ENCODE measurements at regions not wholly inside any gene's neighbourhood (a gene's known extent, or its start where the extent isn't known, plus 50 kb on each side); places are given as distances from the start of the nearest gene placed in this dataset.

DNA sequence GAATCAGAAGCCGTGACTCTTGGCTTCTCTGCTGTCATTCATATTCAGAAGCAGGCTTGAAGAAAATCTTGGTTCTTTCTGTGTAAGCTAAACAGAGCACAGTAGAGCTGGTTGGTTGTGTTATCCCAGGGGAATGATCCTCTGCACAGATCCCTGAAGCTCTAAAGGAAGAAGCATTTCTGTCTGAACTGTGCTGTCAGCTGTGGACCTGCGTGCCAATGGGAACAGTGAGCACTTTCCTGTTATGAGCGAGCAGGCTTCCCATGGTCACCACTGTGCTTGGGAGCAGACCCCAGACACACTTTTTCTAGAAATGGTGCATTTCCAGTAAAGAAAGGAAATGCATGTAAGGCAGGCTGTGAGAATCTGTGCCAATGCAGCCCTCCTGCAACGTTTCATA lies 490.2 kb downstream of the EPM2A start:
- Histone ChIP-seq H3K36me3 (no peaks in the 10 kb centered on the region), H3K27me3 (ENCODE audit: insufficient read depth, low read depth, severe bottlenecking) (no peaks in the 10 kb centered on the region), H3K4me3 (ENCODE audit: low read depth, low read length) (no peak overlapping the region), H3K9me3 (ENCODE audit: severe bottlenecking) (no peaks in the 10 kb centered on the region), H3K27ac (no peak overlapping the region)
- TF ChIP-seq, protein P1, sequence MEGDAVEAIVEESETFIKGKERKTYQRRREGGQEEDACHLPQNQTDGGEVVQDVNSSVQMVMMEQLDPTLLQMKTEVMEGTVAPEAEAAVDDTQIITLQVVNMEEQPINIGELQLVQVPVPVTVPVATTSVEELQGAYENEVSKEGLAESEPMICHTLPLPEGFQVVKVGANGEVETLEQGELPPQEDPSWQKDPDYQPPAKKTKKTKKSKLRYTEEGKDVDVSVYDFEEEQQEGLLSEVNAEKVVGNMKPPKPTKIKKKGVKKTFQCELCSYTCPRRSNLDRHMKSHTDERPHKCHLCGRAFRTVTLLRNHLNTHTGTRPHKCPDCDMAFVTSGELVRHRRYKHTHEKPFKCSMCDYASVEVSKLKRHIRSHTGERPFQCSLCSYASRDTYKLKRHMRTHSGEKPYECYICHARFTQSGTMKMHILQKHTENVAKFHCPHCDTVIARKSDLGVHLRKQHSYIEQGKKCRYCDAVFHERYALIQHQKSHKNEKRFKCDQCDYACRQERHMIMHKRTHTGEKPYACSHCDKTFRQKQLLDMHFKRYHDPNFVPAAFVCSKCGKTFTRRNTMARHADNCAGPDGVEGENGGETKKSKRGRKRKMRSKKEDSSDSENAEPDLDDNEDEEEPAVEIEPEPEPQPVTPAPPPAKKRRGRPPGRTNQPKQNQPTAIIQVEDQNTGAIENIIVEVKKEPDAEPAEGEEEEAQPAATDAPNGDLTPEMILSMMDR (IDR thresholded peaks at IDR 0.05; ENCODE audit: low read depth, low read length) = no peak
- DNase-seq = no peak

DNA sequence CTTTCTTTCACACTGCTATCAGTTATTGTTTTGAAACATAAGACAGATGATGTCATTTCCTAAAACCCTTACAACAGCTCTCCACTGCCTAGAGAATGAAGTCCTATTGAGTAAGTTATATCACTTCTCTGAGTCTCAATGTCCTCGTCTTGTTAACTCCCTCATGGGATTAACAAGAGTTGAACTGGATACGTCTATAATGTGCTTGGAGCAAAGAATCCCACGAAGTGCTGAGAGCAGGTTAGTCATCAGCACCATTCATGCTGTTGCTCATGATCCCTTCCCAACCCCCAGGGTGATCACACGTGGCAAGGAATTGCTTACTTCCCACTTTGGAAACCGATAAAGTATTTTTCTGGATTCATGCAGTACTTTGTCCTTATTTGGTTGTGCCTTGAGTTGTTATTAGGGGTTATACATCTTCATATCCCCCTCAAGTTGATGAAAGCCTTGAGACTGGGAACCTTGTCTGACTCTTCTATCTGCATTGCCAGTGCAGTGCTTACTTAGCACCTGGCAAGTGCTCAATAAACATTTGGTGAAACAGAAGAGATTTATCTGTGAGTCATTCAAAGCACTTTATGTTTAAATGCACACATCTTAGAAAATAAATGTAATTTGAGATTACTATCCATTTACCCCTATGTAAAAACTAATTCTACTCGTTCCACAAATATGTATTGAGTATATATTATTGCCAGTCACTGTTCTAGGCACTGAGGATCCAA lies 487.5 kb downstream of the EPM2A start:
- TF ChIP-seq, protein P1 (IDR thresholded peaks at IDR 0.05; ENCODE audit: low read depth, low read length) = no peak
- Histone ChIP-seq H3K27me3 (ENCODE audit: insufficient read depth, low read depth, severe bottlenecking) (no peaks in the 10 kb centered on the region), H3K9me3 (ENCODE audit: severe bottlenecking) (no peaks in the 10 kb centered on the region), H3K36me3 (no peaks in the 10 kb centered on the region), H3K27ac (no peak overlapping the region), H3K4me3 (ENCODE audit: low read depth, low read length) (no peak overlapping the region)
- no peak for DNase-seq

DNA sequence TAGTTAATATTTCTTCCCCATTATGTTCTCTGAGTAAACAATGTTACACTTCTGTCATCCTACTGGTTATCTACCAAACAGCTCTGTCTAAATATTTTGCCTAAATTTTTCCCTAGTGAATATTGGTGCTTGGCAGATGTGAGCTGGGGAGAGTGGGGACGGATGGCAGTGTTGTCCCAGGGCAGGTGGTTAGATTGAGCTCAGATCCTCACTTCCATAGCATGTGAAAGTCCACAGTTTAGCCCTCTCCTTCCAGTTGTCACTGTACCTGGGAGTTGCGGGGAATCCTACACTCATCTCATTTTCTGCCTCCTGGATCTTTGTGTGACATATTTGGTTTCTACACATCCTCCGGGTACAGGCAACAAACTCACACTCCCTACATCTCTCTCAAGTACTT lies 484.9 kb downstream of the EPM2A start:
- no peaks in the 10 kb centered on the region for H3K9me3 ChIP-seq (ENCODE audit: severe bottlenecking)
- no peak for DNase-seq
- no peaks in the 10 kb centered on the region for H3K27me3 ChIP-seq (ENCODE audit: insufficient read depth, low read depth, severe bottlenecking)
- no peak overlapping the region for H3K27ac ChIP-seq
- no peak overlapping the region for H3K4me3 ChIP-seq (ENCODE audit: low read depth, low read length)
- TF ChIP-seq, protein P1 (IDR thresholded peaks at IDR 0.05; ENCODE audit: low read depth, low read length) = no peak
- H3K36me3 ChIP-seq = no peaks in the 10 kb centered on the region

DNA sequence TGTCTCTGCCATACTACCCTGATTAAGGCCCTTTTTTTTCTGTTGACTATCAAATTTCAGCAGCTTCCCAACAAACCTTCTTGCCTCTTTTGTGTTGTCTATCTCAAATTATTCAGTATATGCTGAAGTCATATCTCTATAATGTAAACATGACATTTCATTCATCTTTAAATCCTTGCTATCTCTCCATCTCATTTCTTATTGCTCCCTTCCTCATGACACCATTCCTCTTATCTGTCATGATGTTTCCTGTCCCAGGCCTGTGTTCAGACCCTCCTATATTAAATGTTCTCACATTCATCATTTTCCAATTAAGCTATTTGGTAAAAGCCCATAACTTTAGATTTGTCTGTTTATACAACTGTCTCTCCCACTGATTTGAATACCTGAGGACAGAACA lies 482.6 kb downstream of the EPM2A start:
- no peaks in the 10 kb centered on the region for H3K36me3 ChIP-seq
- H3K9me3 ChIP-seq (ENCODE audit: severe bottlenecking) = no peaks in the 10 kb centered on the region
- H3K27ac ChIP-seq = no peak overlapping the region
- H3K27me3 ChIP-seq (ENCODE audit: insufficient read depth, low read depth, severe bottlenecking) = no peaks in the 10 kb centered on the region
- TF ChIP-seq, protein P1 (IDR thresholded peaks at IDR 0.05; ENCODE audit: low read depth, low read length) = no peak
- no peak for DNase-seq
- no peak overlapping the region for H3K4me3 ChIP-seq (ENCODE audit: low read depth, low read length)

DNA sequence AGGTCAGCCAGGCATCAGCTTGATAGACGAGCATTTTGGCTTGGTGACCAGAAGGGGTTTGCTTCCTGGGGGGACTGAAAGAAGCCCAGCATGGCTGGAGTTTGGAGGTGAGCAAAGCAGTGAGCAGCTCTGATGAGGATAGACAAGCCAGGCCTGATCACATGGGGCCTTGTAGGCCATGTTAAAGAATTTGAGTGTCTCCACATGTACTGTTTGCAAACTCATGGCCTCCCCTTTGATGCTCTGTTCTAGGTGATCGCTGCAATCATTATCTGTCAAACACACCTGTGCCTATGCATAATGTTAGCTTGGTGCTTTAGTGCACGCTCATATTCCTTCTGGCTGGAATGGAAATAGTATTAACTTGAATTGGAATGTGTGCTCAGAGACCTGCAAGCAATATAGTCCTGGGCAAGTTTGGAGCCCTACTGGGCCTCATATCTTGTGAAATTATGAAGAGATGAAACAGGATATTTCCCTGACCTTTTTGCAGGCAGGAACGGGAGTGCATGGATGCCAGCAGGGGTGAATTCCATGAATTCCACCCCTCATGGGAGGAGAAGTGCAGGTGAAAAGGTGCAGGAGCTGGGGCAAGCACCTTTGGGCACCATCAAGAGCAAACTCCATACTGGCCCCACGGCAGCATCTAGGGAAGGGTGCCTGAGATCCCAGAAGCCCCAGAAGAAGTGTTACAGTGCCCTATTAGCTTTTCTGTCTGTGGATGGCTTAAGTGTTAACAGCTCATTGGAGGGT lies 480.5 kb downstream of the EPM2A start:
- no peaks in the 10 kb centered on the region for H3K36me3 ChIP-seq
- no peak overlapping the region for H3K27ac ChIP-seq
- H3K27me3 ChIP-seq (ENCODE audit: insufficient read depth, low read depth, severe bottlenecking) = no peaks in the 10 kb centered on the region
- no peaks in the 10 kb centered on the region for H3K9me3 ChIP-seq (ENCODE audit: severe bottlenecking)
- no peak for DNase-seq
- no peak overlapping the region for H3K4me3 ChIP-seq (ENCODE audit: low read depth, low read length)
- TF ChIP-seq, protein P1 (IDR thresholded peaks at IDR 0.05; ENCODE audit: low read depth, low read length) = no peak

Data from WERI-Rb-1 (cell line).